ENCODE measurements at regions not wholly inside any gene's neighbourhood (a gene's known extent, or its start where the extent isn't known, plus 50 kb on each side); places are given as distances from the start of the nearest gene placed in this dataset.
A peak's percentile ranks its signal among the peaks of the same experiment; 100 is the strongest.

GRCh38 chr1:14297356-14297755, 301.1 kb upstream of the KAZN start:
- H3K4me1 ChIP-seq (ENCODE audit: control insufficient read depth in 2 of 3, insufficient read depth in 2 of 3, low read depth in 1 of 3, low read length in 3 of 3): no peaks in the 10 kb centered on the region
- no peaks in the 10 kb centered on the region for H3K27me3 ChIP-seq (ENCODE audit: control insufficient read depth, insufficient read depth, low read length)
- H3K27ac ChIP-seq (ENCODE audit: low read depth in 2 of 2, low read length in 2 of 2): no peak overlapping the region
- H3K4me3 ChIP-seq (ENCODE audit: low read length in 3 of 3): no peak overlapping the region
- no peak overlapping the region for H3K9ac ChIP-seq (ENCODE audit: low read length in 3 of 3)
- no peaks in the 10 kb centered on the region for H3K9me3 ChIP-seq (ENCODE audit: control insufficient read depth in 2 of 3, insufficient read depth in 1 of 3, low read length in 3 of 3)
- DNase-seq (no peak), FAIRE-seq (no peak)
- H3K36me3 ChIP-seq (ENCODE audit: control insufficient read depth in 2 of 3, insufficient read depth in 3 of 3, low read length in 3 of 3): no peaks in the 10 kb centered on the region
- TF ChIP-seq, protein P1, sequence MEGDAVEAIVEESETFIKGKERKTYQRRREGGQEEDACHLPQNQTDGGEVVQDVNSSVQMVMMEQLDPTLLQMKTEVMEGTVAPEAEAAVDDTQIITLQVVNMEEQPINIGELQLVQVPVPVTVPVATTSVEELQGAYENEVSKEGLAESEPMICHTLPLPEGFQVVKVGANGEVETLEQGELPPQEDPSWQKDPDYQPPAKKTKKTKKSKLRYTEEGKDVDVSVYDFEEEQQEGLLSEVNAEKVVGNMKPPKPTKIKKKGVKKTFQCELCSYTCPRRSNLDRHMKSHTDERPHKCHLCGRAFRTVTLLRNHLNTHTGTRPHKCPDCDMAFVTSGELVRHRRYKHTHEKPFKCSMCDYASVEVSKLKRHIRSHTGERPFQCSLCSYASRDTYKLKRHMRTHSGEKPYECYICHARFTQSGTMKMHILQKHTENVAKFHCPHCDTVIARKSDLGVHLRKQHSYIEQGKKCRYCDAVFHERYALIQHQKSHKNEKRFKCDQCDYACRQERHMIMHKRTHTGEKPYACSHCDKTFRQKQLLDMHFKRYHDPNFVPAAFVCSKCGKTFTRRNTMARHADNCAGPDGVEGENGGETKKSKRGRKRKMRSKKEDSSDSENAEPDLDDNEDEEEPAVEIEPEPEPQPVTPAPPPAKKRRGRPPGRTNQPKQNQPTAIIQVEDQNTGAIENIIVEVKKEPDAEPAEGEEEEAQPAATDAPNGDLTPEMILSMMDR (IDR thresholded peaks at IDR 0.05; ENCODE audit: borderline replicate concordance, extremely low read depth, insufficient read depth): no peak
- intact Hi-C loops (cut with DNase I): no loop called here

GRCh38 chr1:14298806-14299205, 299.7 kb upstream of the KAZN start:
- H3K4me3 ChIP-seq (ENCODE audit: low read length in 3 of 3): no peak overlapping the region
- H3K27ac ChIP-seq (ENCODE audit: low read depth in 2 of 2, low read length in 2 of 2): no peak overlapping the region
- intact Hi-C loops (cut with DNase I): no loop called here
- FAIRE-seq: no peak
- DNase-seq: no peak
- H3K4me1 ChIP-seq (ENCODE audit: control insufficient read depth in 2 of 3, insufficient read depth in 2 of 3, low read depth in 1 of 3, low read length in 3 of 3): no peaks in the 10 kb centered on the region
- no peak overlapping the region for H3K9ac ChIP-seq (ENCODE audit: low read length in 3 of 3)
- H3K27me3 ChIP-seq (ENCODE audit: control insufficient read depth, insufficient read depth, low read length): no peaks in the 10 kb centered on the region
- H3K36me3 ChIP-seq (ENCODE audit: control insufficient read depth in 2 of 3, insufficient read depth in 3 of 3, low read length in 3 of 3): no peaks in the 10 kb centered on the region
- no peaks in the 10 kb centered on the region for H3K9me3 ChIP-seq (ENCODE audit: control insufficient read depth in 2 of 3, insufficient read depth in 1 of 3, low read length in 3 of 3)
- TF ChIP-seq, protein P1 (IDR thresholded peaks at IDR 0.05; ENCODE audit: borderline replicate concordance, extremely low read depth, insufficient read depth): no peak

DNA sequence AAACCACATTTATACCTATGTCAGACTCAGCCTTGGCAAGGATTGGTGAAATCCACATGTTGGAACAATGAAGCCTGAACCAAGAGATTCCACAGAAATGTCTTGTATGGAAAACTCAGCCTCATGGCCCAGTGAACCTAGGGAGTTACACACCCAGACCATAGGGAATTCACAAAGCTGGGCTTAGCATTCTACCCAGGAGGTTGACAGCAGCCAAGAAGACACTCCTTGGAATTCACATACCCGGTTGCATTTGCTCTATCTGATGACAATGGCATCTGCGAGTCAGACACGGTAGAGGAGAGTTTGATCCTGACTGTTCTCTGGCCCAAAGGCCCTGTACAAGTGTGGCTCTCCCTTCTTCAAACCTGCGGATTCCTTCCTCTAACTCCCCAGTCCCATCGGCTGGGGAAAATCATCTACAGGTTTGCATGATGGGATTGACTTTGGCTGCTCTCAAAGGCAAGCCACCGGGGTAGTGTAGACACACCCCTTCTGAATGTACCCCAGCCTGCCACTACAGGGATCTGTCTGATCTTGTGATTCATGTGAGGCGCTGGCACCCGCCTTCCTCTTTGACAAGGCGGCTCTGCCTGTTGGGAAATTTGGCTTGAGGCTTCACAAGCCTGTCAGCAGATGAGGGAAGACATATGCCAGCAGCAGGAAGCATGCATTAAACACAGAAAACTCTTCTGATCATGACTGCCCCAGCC, 297.3 kb upstream of the KAZN start:
- Histone ChIP-seq H3K36me3 (ENCODE audit: control insufficient read depth in 2 of 3, insufficient read depth in 3 of 3, low read length in 3 of 3) (no peaks in the 10 kb centered on the region), H3K27me3 (ENCODE audit: control insufficient read depth, insufficient read depth, low read length) (no peaks in the 10 kb centered on the region), H3K9me3 (ENCODE audit: control insufficient read depth in 2 of 3, insufficient read depth in 1 of 3, low read length in 3 of 3) (no peaks in the 10 kb centered on the region), H3K27ac (ENCODE audit: low read depth in 2 of 2, low read length in 2 of 2) (no peak overlapping the region), H3K4me3 (ENCODE audit: low read length in 3 of 3) (no peak overlapping the region), H3K4me1 (ENCODE audit: control insufficient read depth in 2 of 3, insufficient read depth in 2 of 3, low read depth in 1 of 3, low read length in 3 of 3) (peaks cover 0 to 4% (median 0%) of the 10 kb centered on the region in 3 donors), H3K9ac (ENCODE audit: low read length in 3 of 3) (no peak overlapping the region)
- FAIRE-seq: no peak
- peak in 2 of 5 donors; percentile 16 to 70 for DNase-seq
- TF ChIP-seq, protein P1 (IDR thresholded peaks at IDR 0.05; ENCODE audit: borderline replicate concordance, extremely low read depth, insufficient read depth): no peak
- intact Hi-C loops (cut with DNase I): no loop called here

DNA sequence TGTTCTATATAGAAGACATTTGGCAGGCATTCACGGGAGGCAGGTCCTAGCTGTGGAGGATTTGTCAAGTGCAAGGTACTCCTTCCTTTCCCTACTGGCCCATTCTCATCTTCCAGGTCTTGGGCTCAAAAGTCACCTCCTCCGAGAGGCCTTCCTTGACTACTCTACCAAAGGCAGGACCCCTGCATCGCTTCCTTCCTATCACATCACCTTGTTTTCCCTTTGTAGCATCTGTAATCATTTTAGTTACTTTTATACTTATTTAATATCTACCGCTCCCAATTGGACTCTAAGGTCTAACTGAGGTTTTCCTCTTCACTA, 296.8 kb upstream of the KAZN start:
- Histone ChIP-seq H3K27ac (ENCODE audit: low read depth in 2 of 2, low read length in 2 of 2) (no peak overlapping the region), H3K36me3 (ENCODE audit: control insufficient read depth in 2 of 3, insufficient read depth in 3 of 3, low read length in 3 of 3) (no peaks in the 10 kb centered on the region), H3K4me1 (ENCODE audit: control insufficient read depth in 2 of 3, insufficient read depth in 2 of 3, low read depth in 1 of 3, low read length in 3 of 3) (peaks cover 0 to 5% (median 0%) of the 10 kb centered on the region in 3 donors), H3K27me3 (ENCODE audit: control insufficient read depth, insufficient read depth, low read length) (no peaks in the 10 kb centered on the region), H3K4me3 (ENCODE audit: low read length in 3 of 3) (no peak overlapping the region), H3K9ac (ENCODE audit: low read length in 3 of 3) (no peak overlapping the region), H3K9me3 (ENCODE audit: control insufficient read depth in 2 of 3, insufficient read depth in 1 of 3, low read length in 3 of 3) (no peaks in the 10 kb centered on the region)
- TF ChIP-seq, protein P1 (IDR thresholded peaks at IDR 0.05; ENCODE audit: borderline replicate concordance, extremely low read depth, insufficient read depth): no peak
- DNase-seq (no peak), FAIRE-seq (no peak)
- intact Hi-C loops (cut with DNase I): no loop called here
